Loucy (cell line): ENCODE measurements at regions not wholly inside any gene's neighbourhood (a gene's known extent, or its start where the extent isn't known, plus 50 kb on each side); places are given as distances from the start of the nearest gene placed in this dataset.

ENCODE experiments used
- H2AFZ ChIP-seq: fragments of 200-600 bp; sonication (generic); 2 replicates; pipeline ENCODE4 v1.6.0; 2016; ENCODE audit warnings: antibody characterized with exemption, mild to moderate bottlenecking, low read length, moderate library complexity
- H3F3A ChIP-seq: fragments of 200-600 bp; 2 replicates; pipeline ENCODE4 v1.6.0; 2016; ENCODE audit warnings: antibody characterized with exemption, low read depth, mild to moderate bottlenecking
- H3K27me3 ChIP-seq: fragments of 200-600 bp; sonication (generic); 2 replicates; pipeline ENCODE4 v1.6.1; 2014; ENCODE audit warnings: low read length, mild to moderate bottlenecking; ENCODE audit not compliant: insufficient read depth, poor library complexity, severe bottlenecking
- H3K36me3 ChIP-seq: fragments of 200-600 bp; sonication (generic); 2 replicates; pipeline ENCODE4 v1.6.1; 2016; ENCODE audit warnings: low read length; ENCODE audit not compliant: insufficient read depth
- H3K4me1 ChIP-seq: fragments of 200-600 bp; sonication (generic); 2 replicates; pipeline ENCODE4 v1.5.1; 2014; ENCODE audit warnings: low read length, mild to moderate bottlenecking; ENCODE audit not compliant: insufficient read depth, poor library complexity, severe bottlenecking
- H3K4me2 ChIP-seq: fragments of 200-600 bp; sonication (generic); 2 replicates; pipeline ENCODE4 v1.6.0; 2014; ENCODE audit warnings: antibody characterized with exemption, low read length, low read depth, mild to moderate bottlenecking; ENCODE audit not compliant: poor library complexity, severe bottlenecking
- H3K4me3 ChIP-seq: fragments of 200-600 bp; sonication (generic); 2 replicates; pipeline ENCODE4 v1.5.1; 2014; ENCODE audit warnings: low read length, mild to moderate bottlenecking, mixed read lengths; ENCODE audit not compliant: poor library complexity, severe bottlenecking
- H3K79me2 ChIP-seq: fragments of 200-600 bp; sonication (generic); 2 replicates; pipeline ENCODE4 v1.6.1; 2014; ENCODE audit warnings: low read length; ENCODE audit not compliant: insufficient read depth
- H3K9ac ChIP-seq: fragments of 200-600 bp; sonication (generic); 2 replicates; pipeline ENCODE4 v1.6.0; 2014; ENCODE audit warnings: mild to moderate bottlenecking, low read depth, low read length, moderate library complexity; ENCODE audit not compliant: poor library complexity, severe bottlenecking
- H3K9me2 ChIP-seq: fragments of 200-600 bp; sonication (generic); replicated peaks from 2 replicates; pipeline ENCODE4 v1.6.1; 2016; ENCODE audit warnings: low read depth, low read length, mixed read lengths
- H3K9me3 ChIP-seq: fragments of 200-600 bp; sonication (generic); 2 replicates; pipeline ENCODE4 v1.6.1; 2014; ENCODE audit warnings: mild to moderate bottlenecking, antibody characterized with exemption, low read length, low read depth; ENCODE audit not compliant: insufficient read depth
- H4K20me1 ChIP-seq: fragments of 200-600 bp; sonication (generic); 2 replicates; pipeline ENCODE4 v1.6.0; 2014; ENCODE audit warnings: antibody characterized with exemption, low read length, mild to moderate bottlenecking; ENCODE audit not compliant: insufficient read depth, poor library complexity, severe bottlenecking
- CTCF ChIP-seq: fragments of 200-600 bp; sonication (generic); conservative IDR thresholded peaks from 2 replicates; pipeline ENCODE4 v1.5.1; 2014; ENCODE audit warnings: mild to moderate bottlenecking, antibody characterized with exemption, low read length
- EZH2phosphoT487 ChIP-seq: fragments of 200-600 bp; IDR thresholded peaks from 2 replicates; pipeline ENCODE4 v1.6.1; 2018; ENCODE audit warnings: antibody characterized with exemption, mild to moderate bottlenecking, moderate library complexity, borderline replicate concordance

DNA sequence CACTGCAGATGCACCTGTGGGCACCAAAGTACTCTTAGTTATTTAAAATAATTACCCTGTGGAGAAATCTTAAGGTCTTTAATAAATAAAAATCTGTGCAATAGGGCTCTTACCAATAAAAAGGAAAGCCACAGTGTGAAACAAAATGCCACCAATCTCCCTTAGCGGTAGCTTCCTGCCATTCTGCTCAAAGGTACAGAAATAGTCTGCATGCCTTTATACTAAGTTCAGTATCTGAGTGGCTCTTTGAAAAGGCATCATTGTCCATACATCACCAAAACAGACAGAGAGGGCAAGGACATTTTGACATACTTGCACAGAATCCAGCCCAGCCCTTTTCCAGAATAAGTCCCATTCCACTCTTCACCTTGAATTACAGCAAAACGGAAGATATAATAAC lies 161.0 kb downstream of the KLF12 start:
- peaks cover 47% of the 10 kb centered on the region; the same call in 1 of the 2 replicates for H3K79me2 ChIP-seq
- no peaks in the 10 kb centered on the region for H3K9me2 ChIP-seq
- H3K4me1 ChIP-seq = peaks cover 19% of the 10 kb centered on the region
- no peaks in the 10 kb centered on the region for H3K27me3 ChIP-seq
- no peak overlapping the region for H2AFZ ChIP-seq
- H3K9ac ChIP-seq = no peak overlapping the region
- no peak for TF ChIP-seq CTCF
- TF ChIP-seq EZH2phosphoT487 = no peak
- no peak overlapping the region for H3K4me3 ChIP-seq
- no peaks in the 10 kb centered on the region for H3K9me3 ChIP-seq
- no peaks in the 10 kb centered on the region for H4K20me1 ChIP-seq
- H3K36me3 ChIP-seq = no peaks in the 10 kb centered on the region
- no peak overlapping the region for H3K4me2 ChIP-seq
- 0 out of 2 replicates have a peak, but pooled peaks cover 5% of the 10 kb centered on the region for H3F3A ChIP-seq

DNA sequence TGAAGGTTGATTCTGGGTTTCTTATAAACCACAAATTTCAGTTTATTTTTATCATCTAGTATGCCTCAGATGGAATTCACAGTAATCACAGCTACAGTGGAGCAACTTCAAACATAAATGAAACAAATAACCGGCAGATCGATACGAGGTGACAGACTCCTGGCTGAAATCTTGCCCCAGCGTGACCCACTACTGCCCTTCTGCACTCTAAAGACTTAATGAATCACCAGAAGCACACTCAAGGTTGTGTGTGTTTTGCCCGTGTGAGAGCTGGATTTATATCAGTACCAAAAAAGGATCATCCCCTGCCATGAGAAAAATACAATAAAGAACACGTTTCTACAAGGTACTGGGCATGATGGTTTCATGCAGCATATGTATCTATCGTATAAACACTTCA lies 161.7 kb downstream of the KLF12 start:
- no peaks in the 10 kb centered on the region for H3K9me2 ChIP-seq
- peaks cover 49% of the 10 kb centered on the region; the same call in 1 of the 2 replicates for H3K79me2 ChIP-seq
- H3F3A ChIP-seq = 0 out of 2 replicates have a peak, but pooled peaks cover 5% of the 10 kb centered on the region
- no peak overlapping the region for H3K4me3 ChIP-seq
- no peaks in the 10 kb centered on the region for H4K20me1 ChIP-seq
- no peaks in the 10 kb centered on the region for H3K27me3 ChIP-seq
- H3K4me2 ChIP-seq = no peak overlapping the region
- TF ChIP-seq EZH2phosphoT487 = no peak
- no peak for TF ChIP-seq CTCF
- no peak overlapping the region for H3K9ac ChIP-seq
- no peaks in the 10 kb centered on the region for H3K36me3 ChIP-seq
- peaks cover 19% of the 10 kb centered on the region for H3K4me1 ChIP-seq
- no peaks in the 10 kb centered on the region for H3K9me3 ChIP-seq
- H2AFZ ChIP-seq = no peak overlapping the region

DNA sequence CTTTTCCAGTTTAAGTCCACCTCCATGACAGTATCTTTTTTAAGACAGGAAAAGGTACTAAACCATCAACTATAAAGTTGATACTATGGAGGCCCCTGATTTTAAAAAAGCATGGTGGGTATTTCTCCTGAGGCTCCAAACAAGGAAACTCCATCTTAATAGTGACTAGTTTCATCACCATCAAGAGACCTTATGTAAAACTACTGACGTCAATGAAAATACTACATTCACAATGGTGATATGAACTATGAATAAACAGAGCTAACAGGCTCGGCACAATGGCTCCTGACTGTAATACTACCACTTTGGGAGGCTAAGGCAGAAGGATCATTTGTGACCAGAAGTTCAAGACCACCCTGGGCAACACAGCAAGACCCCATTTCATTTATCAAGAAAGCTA lies 162.7 kb downstream of the KLF12 start:
- no peak overlapping the region for H3K4me2 ChIP-seq
- H3K36me3 ChIP-seq = no peaks in the 10 kb centered on the region
- peaks cover 49% of the 10 kb centered on the region; the same call in 1 of the 2 replicates for H3K79me2 ChIP-seq
- no peaks in the 10 kb centered on the region for H4K20me1 ChIP-seq
- no peak overlapping the region for H2AFZ ChIP-seq
- peaks cover 19% of the 10 kb centered on the region for H3K4me1 ChIP-seq
- H3K27me3 ChIP-seq = no peaks in the 10 kb centered on the region
- 0 out of 2 replicates have a peak, but pooled peaks cover 5% of the 10 kb centered on the region for H3F3A ChIP-seq
- H3K4me3 ChIP-seq = no peak overlapping the region
- H3K9ac ChIP-seq = no peak overlapping the region
- H3K9me2 ChIP-seq = no peaks in the 10 kb centered on the region
- no peaks in the 10 kb centered on the region for H3K9me3 ChIP-seq
- no peak for TF ChIP-seq EZH2phosphoT487
- TF ChIP-seq CTCF = no peak
